SK-N-SH treated with all-trans-retinoic acid at 6 μM for 48 hours (cell line): ENCODE measurements at regions not wholly inside any gene's neighbourhood (a gene's known extent, or its start where the extent isn't known, plus 50 kb on each side); places are given as distances from the start of the nearest gene placed in this dataset.

ENCODE experiments used
- ATAC-seq: fragments of 200-7000 bp; cut with Tn5 transposase; 3 replicates; pipeline ENCODE4 v1.9.1; 2020; ENCODE audit warnings: mild to moderate bottlenecking, moderate library complexity
- ARNTL ChIP-seq: fragments of 450-650 bp; formaldehyde crosslinking; IDR thresholded peaks from 2 replicates; pipeline ENCODE4 v1.5.0; 2020; ENCODE audit warnings: low read depth, mild to moderate bottlenecking, moderate library complexity, borderline replicate concordance
- BACH2 ChIP-seq: fragments of 250-450 bp; sonication (Bioruptor Pico); IDR thresholded peaks from 2 replicates; pipeline ENCODE4 v1.9.0; 2021; ENCODE audit warnings: mild to moderate bottlenecking, borderline replicate concordance
- CREB5 ChIP-seq: fragments of 250-450 bp; sonication (Bioruptor Pico); IDR thresholded peaks from 2 replicates; pipeline ENCODE4 v1.5.1; 2020; ENCODE audit warnings: low read depth, mild to moderate bottlenecking, moderate library complexity
- CSDC2 ChIP-seq: fragments of 250-450 bp; sonication (Bioruptor Pico); IDR thresholded peaks from 2 replicates; pipeline ENCODE4 v1.5.0; 2020; ENCODE audit warnings: mild to moderate bottlenecking, moderate library complexity
- ESRRG ChIP-seq: fragments of 250-450 bp; sonication (Bioruptor Pico); IDR thresholded peaks from 2 replicates; pipeline ENCODE4 v1.6.1; 2021; ENCODE audit warnings: mild to moderate bottlenecking
- GLIS3 ChIP-seq: fragments of 250-450 bp; sonication (Bioruptor Pico); IDR thresholded peaks from 2 replicates; pipeline ENCODE4 v1.5.0; 2020; ENCODE audit warnings: mild to moderate bottlenecking, moderate library complexity
- ISL1 ChIP-seq: fragments of 250-450 bp; sonication (Bioruptor Pico); IDR thresholded peaks from 2 replicates; pipeline ENCODE4 v2.1.2; 2022; ENCODE audit warnings: mild to moderate bottlenecking, moderate library complexity
- OSR1 ChIP-seq: fragments of 250-450 bp; sonication (Bioruptor Pico); IDR thresholded peaks from 2 replicates; pipeline ENCODE4 v1.8.0; 2022; ENCODE audit warnings: moderate library complexity, mild to moderate bottlenecking, inconsistent platforms
- POU6F1 ChIP-seq: fragments of 250-450 bp; sonication (Bioruptor Pico); IDR thresholded peaks from 2 replicates; pipeline ENCODE4 v1.8.0; 2021; ENCODE audit warnings: low read depth, mild to moderate bottlenecking, moderate library complexity, borderline replicate concordance
- PPARA ChIP-seq: fragments of 250-450 bp; sonication (Bioruptor Pico); IDR thresholded peaks from 2 replicates; pipeline ENCODE4 v1.5.0; 2020; ENCODE audit warnings: mild to moderate bottlenecking, borderline replicate concordance
- RARB ChIP-seq: fragments of 250-450 bp; sonication (Bioruptor Pico); IDR thresholded peaks from 2 replicates; pipeline ENCODE4 v1.8.0; 2021; ENCODE audit warnings: mild to moderate bottlenecking, moderate library complexity
- SNAI2 ChIP-seq: fragments of 250-450 bp; sonication (Bioruptor Pico); IDR thresholded peaks from 2 replicates; pipeline ENCODE4 v1.5.0; 2020; ENCODE audit warnings: mild to moderate bottlenecking, moderate library complexity
- TCF4 ChIP-seq: fragments of 250-450 bp; sonication (Bioruptor Pico); IDR thresholded peaks from 2 replicates; pipeline ENCODE4 v1.8.0; 2021; ENCODE audit warnings: mild to moderate bottlenecking, moderate library complexity, borderline replicate concordance
- ZC3H10 ChIP-seq: fragments of 250-450 bp; sonication (Bioruptor Pico); IDR thresholded peaks from 2 replicates; pipeline ENCODE4 v1.5.1; 2021; ENCODE audit warnings: mild to moderate bottlenecking, moderate library complexity
- ZFP3 ChIP-seq: fragments of 250-450 bp; sonication (Bioruptor Pico); IDR thresholded peaks from 2 replicates; pipeline ENCODE4 v1.5.0; 2020; ENCODE audit warnings: mild to moderate bottlenecking, moderate library complexity
- ZFP30 ChIP-seq: fragments of 450-650 bp; formaldehyde crosslinking; IDR thresholded peaks from 2 replicates; pipeline ENCODE4 v1.5.0; 2022; ENCODE audit warnings: mild to moderate bottlenecking, moderate library complexity
- ZNF565 ChIP-seq: fragments of 450-650 bp; formaldehyde crosslinking; conservative IDR thresholded peaks from 2 replicates; pipeline ENCODE4 v1.5.0; 2020; ENCODE audit warnings: low read depth, mild to moderate bottlenecking, moderate library complexity
- ZNF70 ChIP-seq: fragments of 450-650 bp; formaldehyde crosslinking; IDR thresholded peaks from 2 replicates; pipeline ENCODE4 v1.5.0; 2020; ENCODE audit warnings: mild to moderate bottlenecking, moderate library complexity
- ZNF8 ChIP-seq: fragments of 450-650 bp; formaldehyde crosslinking; IDR thresholded peaks from 2 replicates; pipeline ENCODE4 v1.5.0; 2020; ENCODE audit warnings: mild to moderate bottlenecking, moderate library complexity
- TF ChIP-seq, protein P1 (sequence below): fragments of 250-450 bp; sonication (Bioruptor Pico); IDR thresholded peaks from 2 replicates; pipeline ENCODE4 v1.5.1; 2021; ENCODE audit warnings: mild to moderate bottlenecking, moderate library complexity
- TF ChIP-seq, protein P2 (sequence below): fragments of 250-450 bp; sonication (Bioruptor Pico); IDR thresholded peaks from 2 replicates; pipeline ENCODE4 v1.5.0; 2020; ENCODE audit warnings: mild to moderate bottlenecking, moderate library complexity

DNA sequence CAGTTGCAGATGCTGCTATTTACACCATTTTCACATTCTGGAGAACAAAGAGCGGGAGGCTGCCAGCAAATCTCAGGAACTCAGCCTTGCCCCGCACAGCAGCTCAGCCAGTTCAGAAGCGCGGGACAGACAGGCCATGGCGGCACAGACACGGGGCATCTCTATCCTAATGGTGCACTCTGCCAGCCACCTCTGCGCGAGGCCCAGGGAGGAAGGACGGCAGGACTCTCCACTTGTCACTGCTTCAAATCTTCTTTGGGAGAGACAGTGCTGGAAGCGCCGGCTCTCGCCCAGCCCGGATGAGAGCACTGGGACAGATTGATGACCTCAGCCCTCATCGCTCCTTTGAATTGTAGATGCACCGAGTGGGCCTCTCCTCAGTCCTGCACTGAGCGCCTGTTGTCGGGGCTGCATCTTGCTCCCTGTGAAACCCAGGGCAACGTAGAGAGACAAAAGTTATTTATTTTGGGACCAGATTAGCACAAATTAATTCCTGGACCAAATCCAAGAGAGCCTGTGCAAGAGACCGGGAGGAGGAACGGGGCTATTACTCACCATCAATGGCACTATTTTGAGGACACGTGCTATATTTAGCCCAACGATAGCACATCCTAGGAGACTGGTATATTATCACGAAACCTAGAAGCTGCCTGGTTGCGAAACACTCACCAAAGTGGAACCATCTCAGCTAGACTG lies 211.4 kb upstream of the SMIM21 start:
- no peak for ATAC-seq
- no peak for TF ChIP-seq ZNF8
- no peak for TF ChIP-seq ARNTL
- TF ChIP-seq TCF4 (CRISPR knock-in tag), result no peak
- TF ChIP-seq RARB (CRISPR knock-in tag), result no peak
- TF ChIP-seq BACH2 (CRISPR knock-in tag), result no peak

DNA sequence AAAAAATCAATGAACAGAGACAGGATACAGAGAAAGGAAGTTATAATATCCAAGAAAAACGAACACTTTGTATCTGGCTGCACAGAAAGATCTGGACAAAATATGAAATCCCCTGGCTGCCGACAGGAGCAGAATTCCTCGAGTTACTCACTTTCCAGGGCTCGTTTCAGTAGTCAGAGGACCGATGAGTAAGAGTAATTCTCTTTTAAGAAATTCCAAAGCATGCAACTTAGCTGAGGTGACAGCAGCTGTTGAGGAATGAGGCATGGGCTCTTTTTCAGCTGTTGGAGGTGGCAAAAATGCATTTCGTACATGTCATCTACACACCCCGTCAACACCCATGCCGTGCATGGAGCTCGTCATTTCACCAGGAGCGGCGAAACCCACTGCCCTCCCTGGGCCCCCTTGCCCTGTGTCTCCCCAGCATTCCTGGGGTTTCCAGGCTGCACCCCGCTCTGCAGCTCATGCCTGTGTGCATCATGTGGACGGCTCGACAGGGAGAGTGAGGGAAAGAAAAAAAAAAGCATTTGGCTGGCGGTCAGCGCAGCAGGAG lies 210.8 kb upstream of the SMIM21 start:
- no peak for ATAC-seq
- TF ChIP-seq BACH2 (CRISPR knock-in tag), result no peak
- no peak for TF ChIP-seq ISL1 (CRISPR knock-in tag)
- TF ChIP-seq ZFP30, result no peak
- no peak for TF ChIP-seq PPARA
- TF ChIP-seq ZNF8, result no peak
- TF ChIP-seq ZNF70 (CRISPR knock-in tag), result no peak
- TF ChIP-seq ZFP3 (CRISPR knock-in tag), result no peak
- TF ChIP-seq ZNF565, result no peak
- no peak for TF ChIP-seq CREB5 (CRISPR knock-in tag)
- TF ChIP-seq OSR1 (CRISPR knock-in tag), result no peak
- no peak for TF ChIP-seq ESRRG

GRCh38 chr18:75635096-75635495 lies 207.6 kb upstream of the SMIM21 start:
- no peak for TF ChIP-seq CREB5 (CRISPR knock-in tag)
- no peak for TF ChIP-seq POU6F1
- TF ChIP-seq ZNF70 (CRISPR knock-in tag), result no peak
- TF ChIP-seq ZNF565, result no peak
- TF ChIP-seq ZFP30, result no peak
- TF ChIP-seq, protein P1, sequence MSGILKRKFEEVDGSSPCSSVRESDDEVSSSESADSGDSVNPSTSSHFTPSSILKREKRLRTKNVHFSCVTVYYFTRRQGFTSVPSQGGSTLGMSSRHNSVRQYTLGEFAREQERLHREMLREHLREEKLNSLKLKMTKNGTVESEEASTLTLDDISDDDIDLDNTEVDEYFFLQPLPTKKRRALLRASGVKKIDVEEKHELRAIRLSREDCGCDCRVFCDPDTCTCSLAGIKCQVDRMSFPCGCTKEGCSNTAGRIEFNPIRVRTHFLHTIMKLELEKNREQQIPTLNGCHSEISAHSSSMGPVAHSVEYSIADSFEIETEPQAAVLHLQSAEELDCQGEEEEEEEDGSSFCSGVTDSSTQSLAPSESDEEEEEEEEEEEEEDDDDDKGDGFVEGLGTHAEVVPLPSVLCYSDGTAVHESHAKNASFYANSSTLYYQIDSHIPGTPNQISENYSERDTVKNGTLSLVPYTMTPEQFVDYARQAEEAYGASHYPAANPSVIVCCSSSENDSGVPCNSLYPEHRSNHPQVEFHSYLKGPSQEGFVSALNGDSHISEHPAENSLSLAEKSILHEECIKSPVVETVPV (CRISPR knock-in tag), result no peak
- TF ChIP-seq ISL1 (CRISPR knock-in tag), result no peak
- TF ChIP-seq GLIS3 (CRISPR knock-in tag), result no peak
- no peak for TF ChIP-seq ZNF8
- TF ChIP-seq SNAI2 (CRISPR knock-in tag), result no peak
- TF ChIP-seq, protein P2, sequence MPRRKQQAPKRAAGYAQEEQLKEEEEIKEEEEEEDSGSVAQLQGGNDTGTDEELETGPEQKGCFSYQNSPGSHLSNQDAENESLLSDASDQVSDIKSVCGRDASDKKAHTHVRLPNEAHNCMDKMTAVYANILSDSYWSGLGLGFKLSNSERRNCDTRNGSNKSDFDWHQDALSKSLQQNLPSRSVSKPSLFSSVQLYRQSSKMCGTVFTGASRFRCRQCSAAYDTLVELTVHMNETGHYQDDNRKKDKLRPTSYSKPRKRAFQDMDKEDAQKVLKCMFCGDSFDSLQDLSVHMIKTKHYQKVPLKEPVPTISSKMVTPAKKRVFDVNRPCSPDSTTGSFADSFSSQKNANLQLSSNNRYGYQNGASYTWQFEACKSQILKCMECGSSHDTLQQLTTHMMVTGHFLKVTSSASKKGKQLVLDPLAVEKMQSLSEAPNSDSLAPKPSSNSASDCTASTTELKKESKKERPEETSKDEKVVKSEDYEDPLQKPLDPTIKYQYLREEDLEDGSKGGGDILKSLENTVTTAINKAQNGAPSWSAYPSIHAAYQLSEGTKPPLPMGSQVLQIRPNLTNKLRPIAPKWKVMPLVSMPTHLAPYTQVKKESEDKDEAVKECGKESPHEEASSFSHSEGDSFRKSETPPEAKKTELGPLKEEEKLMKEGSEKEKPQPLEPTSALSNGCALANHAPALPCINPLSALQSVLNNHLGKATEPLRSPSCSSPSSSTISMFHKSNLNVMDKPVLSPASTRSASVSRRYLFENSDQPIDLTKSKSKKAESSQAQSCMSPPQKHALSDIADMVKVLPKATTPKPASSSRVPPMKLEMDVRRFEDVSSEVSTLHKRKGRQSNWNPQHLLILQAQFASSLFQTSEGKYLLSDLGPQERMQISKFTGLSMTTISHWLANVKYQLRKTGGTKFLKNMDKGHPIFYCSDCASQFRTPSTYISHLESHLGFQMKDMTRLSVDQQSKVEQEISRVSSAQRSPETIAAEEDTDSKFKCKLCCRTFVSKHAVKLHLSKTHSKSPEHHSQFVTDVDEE (CRISPR knock-in tag), result no peak
- ATAC-seq, result no peak

- ATAC-seq, result no peak
- TF ChIP-seq BACH2 (CRISPR knock-in tag) (no peak), GLIS3 (CRISPR knock-in tag) (no peak), ARNTL (no peak), SNAI2 (CRISPR knock-in tag) (no peak), ZNF70 (CRISPR knock-in tag) (no peak), CSDC2 (CRISPR knock-in tag) (no peak), ZFP3 (CRISPR knock-in tag) (no peak), ZNF8 (no peak), ESRRG (no peak), ZC3H10 (no peak)
- TF ChIP-seq, protein P2 (CRISPR knock-in tag), result no peak
- TF ChIP-seq, all 23 proteins: peak for 0
Measured at GRCh38 chr18:75625966-75626365, 198.5 kb upstream of the SMIM21 start.
